HG03039 (cell line): ENCODE measurements at regions not wholly inside any gene's neighbourhood (a gene's known extent, or its start where the extent isn't known, plus 50 kb on each side); places are given as distances from the start of the nearest gene placed in this dataset.

Experiments
- ATAC-seq: cut with Tn5 transposase; IDR thresholded peaks from one replicate; pipeline ENCODE4 v1.9.1; 2021; ENCODE audit warnings: mild to moderate bottlenecking, moderate library complexity; ENCODE audit not compliant: unreplicated experiment

- ATAC-seq = no peak
Observed at GRCh38 chr11:23022854-23023253, 162.6 kb upstream of the CCDC179 start.

- no peak for ATAC-seq
Observed at GRCh38 chr11:23023319-23023718, 163.0 kb upstream of the CCDC179 start.

- ATAC-seq = no peak
Observed at GRCh38 chr11:23041001-23041503, 180.8 kb upstream of the CCDC179 start.

- ATAC-seq = no peak
Observed at GRCh38 chr11:23058656-23059055, 198.4 kb upstream of the CCDC179 start.

GRCh38 chr11:23063276-23063675 lies 203.0 kb upstream of the CCDC179 start:
- no peak for ATAC-seq

GRCh38 chr11:23078289-23078971 lies 218.2 kb upstream of the CCDC179 start:
- ATAC-seq = peak; percentile 86

- peak; percentile 75 for ATAC-seq
Observed at GRCh38 chr11:23079382-23079813, 219.1 kb upstream of the CCDC179 start.

- ATAC-seq = no peak
Observed at GRCh38 chr11:23087407-23087806, 227.1 kb upstream of the CCDC179 start.

GRCh38 chr11:23090659-23091058 lies 230.4 kb upstream of the CCDC179 start:
- no peak for ATAC-seq

- no peak for ATAC-seq
Observed at GRCh38 chr11:23095650-23096189, 235.4 kb upstream of the CCDC179 start.

- ATAC-seq = no peak
Observed at GRCh38 chr11:23097891-23098290, 237.6 kb upstream of the CCDC179 start.

- ATAC-seq = no peak
Observed at GRCh38 chr11:23099256-23099655, 239.0 kb upstream of the CCDC179 start.

GRCh38 chr11:23100726-23101125 lies 240.5 kb upstream of the CCDC179 start:
- ATAC-seq = no peak

GRCh38 chr11:23103416-23103815 lies 243.1 kb upstream of the CCDC179 start:
- ATAC-seq = no peak

GRCh38 chr11:23111527-23111926 lies 251.3 kb upstream of the CCDC179 start:
- no peak for ATAC-seq

- no peak for ATAC-seq
Observed at GRCh38 chr11:23112390-23112789, 252.1 kb upstream of the CCDC179 start.

GRCh38 chr11:23112987-23113886 lies 253.0 kb upstream of the CCDC179 start:
- ATAC-seq = peak; percentile 57

GRCh38 chr11:23113887-23114216 lies 253.6 kb upstream of the CCDC179 start:
- no peak for ATAC-seq

GRCh38 chr11:23123753-23124152 lies 263.5 kb upstream of the CCDC179 start:
- no peak for ATAC-seq

- no peak for ATAC-seq
Observed at GRCh38 chr11:23124249-23124648, 264.0 kb upstream of the CCDC179 start.

- ATAC-seq = no peak
Observed at GRCh38 chr11:23124996-23125395, 264.7 kb upstream of the CCDC179 start.

GRCh38 chr11:23127706-23128105 lies 267.4 kb upstream of the CCDC179 start:
- ATAC-seq = no peak
